ENCODE measurements at regions not wholly inside any gene's neighbourhood (a gene's known extent, or its start where the extent isn't known, plus 50 kb on each side); places are given as distances from the start of the nearest gene placed in this dataset.

DNA sequence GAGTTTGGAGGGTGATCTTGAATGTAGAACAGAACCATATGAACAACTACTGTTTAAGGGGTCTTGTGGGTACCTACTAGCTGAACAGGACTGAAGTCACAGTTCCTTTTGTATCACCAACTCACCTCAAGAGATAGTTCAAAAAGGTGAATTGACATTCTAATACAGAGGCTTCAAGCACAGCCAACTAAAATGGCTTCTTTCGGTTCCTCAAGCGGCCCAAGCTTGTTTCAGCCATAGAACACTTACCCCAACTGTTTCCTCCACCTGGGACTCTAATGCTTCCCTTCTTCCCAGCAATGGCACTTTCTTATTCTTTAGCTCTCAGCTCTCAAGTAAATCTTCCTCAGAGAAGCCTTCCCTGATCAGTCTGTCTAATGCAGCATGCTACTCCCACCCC lies 277.5 kb upstream of the GK2 start:
- Histone ChIP-seq H3K9me3 (no peaks in the 10 kb centered on the region), H3K4me3 (no peak overlapping the region), H3K27ac (no peak overlapping the region), H3K36me3 (ENCODE audit: insufficient read depth in 1 of 2, low read depth in 1 of 2) (no peaks in the 10 kb centered on the region), H3K27me3 (ENCODE audit: insufficient read depth in 3 of 3, low read length in 2 of 3) (no peaks in the 10 kb centered on the region), H3K4me1 (no peaks in the 10 kb centered on the region)
- no peak for DNase-seq
- TF ChIP-seq, protein P1, sequence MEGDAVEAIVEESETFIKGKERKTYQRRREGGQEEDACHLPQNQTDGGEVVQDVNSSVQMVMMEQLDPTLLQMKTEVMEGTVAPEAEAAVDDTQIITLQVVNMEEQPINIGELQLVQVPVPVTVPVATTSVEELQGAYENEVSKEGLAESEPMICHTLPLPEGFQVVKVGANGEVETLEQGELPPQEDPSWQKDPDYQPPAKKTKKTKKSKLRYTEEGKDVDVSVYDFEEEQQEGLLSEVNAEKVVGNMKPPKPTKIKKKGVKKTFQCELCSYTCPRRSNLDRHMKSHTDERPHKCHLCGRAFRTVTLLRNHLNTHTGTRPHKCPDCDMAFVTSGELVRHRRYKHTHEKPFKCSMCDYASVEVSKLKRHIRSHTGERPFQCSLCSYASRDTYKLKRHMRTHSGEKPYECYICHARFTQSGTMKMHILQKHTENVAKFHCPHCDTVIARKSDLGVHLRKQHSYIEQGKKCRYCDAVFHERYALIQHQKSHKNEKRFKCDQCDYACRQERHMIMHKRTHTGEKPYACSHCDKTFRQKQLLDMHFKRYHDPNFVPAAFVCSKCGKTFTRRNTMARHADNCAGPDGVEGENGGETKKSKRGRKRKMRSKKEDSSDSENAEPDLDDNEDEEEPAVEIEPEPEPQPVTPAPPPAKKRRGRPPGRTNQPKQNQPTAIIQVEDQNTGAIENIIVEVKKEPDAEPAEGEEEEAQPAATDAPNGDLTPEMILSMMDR (IDR thresholded peaks at IDR 0.05), result no peak
- 97 to 100% (median 98%) methylated on average over 2 of the region's 2 CpGs for WGBS, 3 donors
- no peak for ATAC-seq
- intact Hi-C loops (cut with DNase I), result no loop called here

DNA sequence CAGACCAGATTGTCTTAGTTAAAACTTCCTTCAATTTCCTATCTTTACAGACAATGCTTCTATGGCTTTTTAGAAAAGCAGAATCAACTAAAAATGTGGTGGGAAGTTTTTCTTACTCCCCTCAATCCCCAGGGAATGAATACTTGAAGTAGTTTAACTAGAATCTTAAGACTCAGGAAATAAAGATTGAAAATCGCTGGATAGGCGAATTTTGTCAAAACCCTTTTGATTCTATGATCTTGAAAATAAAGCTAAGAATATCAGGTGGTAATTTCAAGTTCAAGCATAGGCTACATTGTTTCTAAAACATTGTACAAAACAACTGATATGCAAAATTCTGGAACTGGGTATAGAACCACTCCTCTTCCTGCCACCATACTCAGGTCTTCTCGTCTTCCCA lies 276.5 kb upstream of the GK2 start:
- intact Hi-C loops (cut with DNase I), result no loop called here
- H3K27ac ChIP-seq, result no peak overlapping the region
- TF ChIP-seq, protein P1 (IDR thresholded peaks at IDR 0.05), result no peak
- no peaks in the 10 kb centered on the region for H3K4me1 ChIP-seq
- 80 to 90% (median 85%) methylated on average over 3 of the region's 3 CpGs for WGBS, 3 donors
- H3K36me3 ChIP-seq (ENCODE audit: insufficient read depth in 1 of 2, low read depth in 1 of 2), result no peaks in the 10 kb centered on the region
- H3K27me3 ChIP-seq (ENCODE audit: insufficient read depth in 3 of 3, low read length in 2 of 3), result no peaks in the 10 kb centered on the region
- DNase-seq, result no peak
- H3K4me3 ChIP-seq, result no peak overlapping the region
- H3K9me3 ChIP-seq, result no peaks in the 10 kb centered on the region
- no peak for ATAC-seq

DNA sequence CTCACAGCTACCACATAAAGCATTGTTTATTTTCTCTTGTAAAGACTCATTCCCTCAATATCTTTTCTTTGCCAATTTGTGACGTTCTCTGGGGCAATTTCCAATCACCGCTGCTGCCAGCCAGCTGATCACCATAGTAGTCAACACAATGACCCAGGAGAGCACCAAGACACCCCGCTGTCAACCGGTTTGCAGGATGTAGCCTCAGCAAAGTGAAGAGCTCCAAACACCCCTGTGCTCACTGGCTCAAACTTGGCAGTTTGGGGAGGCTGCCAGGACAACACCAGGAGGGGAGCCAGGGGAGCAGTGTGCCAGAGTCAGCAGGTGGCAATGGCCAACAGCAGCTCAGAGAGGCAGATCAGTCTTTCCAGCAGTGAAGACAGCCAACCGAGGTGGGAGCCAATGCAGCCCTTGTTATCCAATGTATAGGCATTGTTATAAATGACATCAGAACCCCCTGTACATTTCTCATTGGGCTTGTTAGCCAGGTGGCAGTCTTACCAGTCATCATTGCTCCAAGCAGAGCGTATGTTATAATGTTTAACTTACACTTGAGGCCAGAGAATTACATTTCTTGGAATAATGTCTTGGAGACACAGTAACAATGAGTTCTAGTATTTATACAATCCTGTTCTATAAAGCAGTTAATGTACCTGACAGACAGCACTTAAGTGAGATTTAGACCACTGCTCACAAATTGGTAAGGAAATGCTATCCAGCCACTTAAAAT lies 274.9 kb upstream of the GK2 start:
- H3K27ac ChIP-seq, result no peak overlapping the region
- H3K4me1 ChIP-seq, result no peaks in the 10 kb centered on the region
- intact Hi-C loops (cut with DNase I), result no loop called here
- no peaks in the 10 kb centered on the region for H3K27me3 ChIP-seq (ENCODE audit: insufficient read depth in 3 of 3, low read length in 2 of 3)
- ATAC-seq (peak; percentile 64 to 83 (median 72)), DNase-seq (peak; percentile 25 to 64)
- TF ChIP-seq, protein P1 (IDR thresholded peaks at IDR 0.05), result no peak
- no peaks in the 10 kb centered on the region for H3K36me3 ChIP-seq (ENCODE audit: insufficient read depth in 1 of 2, low read depth in 1 of 2)
- H3K9me3 ChIP-seq, result no peaks in the 10 kb centered on the region
- no peak overlapping the region for H3K4me3 ChIP-seq
- 16 to 37% (median 26%) methylated on average over 6 of the region's 6 CpGs for WGBS, 3 donors

DNA sequence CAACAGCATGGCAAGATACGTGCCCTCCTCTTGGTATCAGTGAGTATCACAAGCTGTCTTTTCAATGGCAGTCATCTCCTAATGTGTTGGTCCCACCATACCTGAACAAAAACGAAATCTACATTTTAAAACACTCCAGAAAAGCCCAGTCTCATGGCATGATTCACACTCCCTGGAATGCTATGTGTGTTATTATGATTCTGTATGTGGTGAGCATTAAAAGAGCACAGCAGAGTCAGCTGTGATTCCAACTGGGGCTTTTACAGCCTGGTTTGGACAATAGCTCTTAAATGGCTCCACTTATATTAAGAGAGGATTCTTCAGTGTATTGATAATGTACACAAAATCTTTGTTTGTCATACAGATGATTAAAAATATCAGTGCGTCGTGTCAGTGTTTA lies 274.1 kb upstream of the GK2 start:
- intact Hi-C loops (cut with DNase I), result no loop called here
- ATAC-seq (no peak), DNase-seq (no peak)
- no peak overlapping the region for H3K27ac ChIP-seq
- WGBS, 3 donors, result 74 to 88% (median 77%) methylated on average over 4 of the region's 4 CpGs
- no peaks in the 10 kb centered on the region for H3K27me3 ChIP-seq (ENCODE audit: insufficient read depth in 3 of 3, low read length in 2 of 3)
- H3K9me3 ChIP-seq, result no peaks in the 10 kb centered on the region
- H3K4me3 ChIP-seq, result no peak overlapping the region
- no peaks in the 10 kb centered on the region for H3K36me3 ChIP-seq (ENCODE audit: insufficient read depth in 1 of 2, low read depth in 1 of 2)
- H3K4me1 ChIP-seq, result no peaks in the 10 kb centered on the region
- TF ChIP-seq, protein P1 (IDR thresholded peaks at IDR 0.05), result no peak

DNA sequence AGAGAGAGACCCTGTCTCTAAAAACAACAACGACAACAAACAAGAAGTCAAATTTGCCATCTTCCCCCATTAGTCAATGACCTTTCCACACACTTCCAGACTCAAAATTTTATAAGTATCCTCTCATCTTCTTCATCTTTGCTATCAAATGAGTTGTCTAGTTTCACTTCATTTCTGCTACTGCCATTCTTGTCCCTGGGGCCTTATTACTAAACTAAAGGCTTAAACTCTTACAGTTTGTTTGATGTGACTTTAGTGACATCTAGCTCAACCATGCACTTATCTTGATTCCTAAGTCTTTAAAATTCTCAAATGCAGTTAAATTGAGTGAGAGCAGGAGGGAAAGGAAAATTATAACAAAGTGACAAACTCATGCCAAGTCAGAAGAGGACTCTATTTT lies 271.8 kb upstream of the GK2 start:
- Histone ChIP-seq H3K4me3 (no peak overlapping the region), H3K4me1 (no peaks in the 10 kb centered on the region), H3K9me3 (no peaks in the 10 kb centered on the region), H3K27ac (no peak overlapping the region), H3K27me3 (ENCODE audit: insufficient read depth in 3 of 3, low read length in 2 of 3) (no peaks in the 10 kb centered on the region), H3K36me3 (ENCODE audit: insufficient read depth in 1 of 2, low read depth in 1 of 2) (no peaks in the 10 kb centered on the region)
- WGBS, 3 donors, result 92 to 100% (median 100%) methylated on average over 1 of the region's 1 CpG
- TF ChIP-seq, protein P1 (IDR thresholded peaks at IDR 0.05), result no peak
- intact Hi-C loops (cut with DNase I), result loop anchor here in 1 of 2 donors (5.0 kb wide), 1 partner anchor 453 kb away; no protein-coding TSS in a partner anchor
- DNase-seq, result no peak
- no peak for ATAC-seq
